WTC11 (cell line): ENCODE measurements at regions not wholly inside any gene's neighbourhood (a gene's known extent, or its start where the extent isn't known, plus 50 kb on each side); places are given as distances from the start of the nearest gene placed in this dataset.

ENCODE experiments used
- ATAC-seq: fragments of 200-7000 bp; cut with Tn5 transposase; 2 replicates; pipeline ENCODE4 v1.10.0; 2021; ENCODE audit warnings: mild to moderate bottlenecking, moderate library complexity
- CTCF ChIA-PET: fragments of 300-600 bp; sonication (Branson Sonifier 250); formaldehyde crosslinking; loops from one replicate; lab custom pipeline; 2021; ENCODE audit warnings: antibody characterized with exemption; lab: Charles Lee
- POLR2A ChIA-PET: fragments of 350-600 bp; sonication (Branson Sonifier 250); formaldehyde crosslinking; loops from one replicate; lab custom pipeline; 2021; ENCODE audit warnings: antibody characterized with exemption; lab: Charles Lee
- DNase-seq: peaks from one replicate; pipeline ENCODE4 v3.0.0; 2021; ENCODE audit warnings: low spot score
- H3K27ac Mint-ChIP-seq: 2 replicates; pipeline ENCODE4 v1.8.0; 2021; ENCODE audit warnings: mixed read lengths
- H3K27me3 Mint-ChIP-seq: 2 replicates; pipeline ENCODE4 v1.8.0; 2021; ENCODE audit warnings: low read depth, mild to moderate bottlenecking, moderate library complexity, mixed read lengths
- H3K36me3 Mint-ChIP-seq: 2 replicates; pipeline ENCODE4 v1.8.0; 2021; ENCODE audit warnings: mixed read lengths
- H3K4me1 Mint-ChIP-seq: 2 replicates; pipeline ENCODE4 v1.8.0; 2022; ENCODE audit warnings: mixed read lengths
- H3K4me3 Mint-ChIP-seq: 2 replicates; pipeline ENCODE4 v1.8.0; 2021; ENCODE audit warnings: mild to moderate bottlenecking, moderate library complexity, mixed read lengths
- H3K9me3 Mint-ChIP-seq: 2 replicates; pipeline ENCODE4 v1.8.0; 2021; ENCODE audit warnings: mixed read lengths
- CREM ChIP-seq: sonication (generic); formaldehyde crosslinking; IDR thresholded peaks from 2 replicates; pipeline ENCODE4 v1.8.1; 2022; ENCODE audit warnings: mild to moderate bottlenecking, missing genetic modification reagents, moderate library complexity
- CTCF ChIP-seq: fragments of 200-600 bp; IDR thresholded peaks from 2 replicates; pipeline ENCODE4 v1.8.0; 2022; ENCODE audit warnings: antibody characterized with exemption
- E2F1 ChIP-seq: sonication (generic); formaldehyde crosslinking; IDR thresholded peaks from 2 replicates; pipeline ENCODE4 v1.8.0; 2022; ENCODE audit warnings: mild to moderate bottlenecking, missing genetic modification reagents
- E2F4 ChIP-seq: sonication (generic); formaldehyde crosslinking; IDR thresholded peaks from 2 replicates; pipeline ENCODE4 v1.8.1; 2022; ENCODE audit warnings: low read depth, mild to moderate bottlenecking, moderate library complexity, missing genetic modification reagents, borderline replicate concordance
- ELF4 ChIP-seq: sonication (generic); formaldehyde crosslinking; IDR thresholded peaks from 2 replicates; pipeline ENCODE4 v1.8.1; 2022; ENCODE audit warnings: low read depth, mild to moderate bottlenecking, moderate library complexity, missing genetic modification reagents
- ERG ChIP-seq: fragments of 250-450 bp; sonication (Bioruptor Pico); IDR thresholded peaks from 2 replicates; pipeline ENCODE4 v1.8.0; 2021; ENCODE audit warnings: mild to moderate bottlenecking
- ETV6 ChIP-seq: sonication (generic); formaldehyde crosslinking; IDR thresholded peaks from 2 replicates; pipeline ENCODE4 v1.8.1; 2022; ENCODE audit warnings: mild to moderate bottlenecking, missing genetic modification reagents
- FOXJ3 ChIP-seq: sonication (generic); formaldehyde crosslinking; IDR thresholded peaks from 2 replicates; pipeline ENCODE4 v1.9.0; 2021; ENCODE audit warnings: missing genetic modification reagents, mild to moderate bottlenecking, borderline replicate concordance
- FOXK1 ChIP-seq: sonication (generic); formaldehyde crosslinking; IDR thresholded peaks from 2 replicates; pipeline ENCODE4 v1.8.0; 2022; ENCODE audit warnings: mild to moderate bottlenecking, moderate library complexity, missing genetic modification reagents
- GRHL2 ChIP-seq: fragments of 250-450 bp; sonication (Bioruptor Pico); IDR thresholded peaks from 2 replicates; pipeline ENCODE4 v1.8.0; 2022; ENCODE audit warnings: mild to moderate bottlenecking, moderate library complexity; ENCODE audit not compliant: insufficient replicate concordance, severe bottlenecking
- HMGXB4 ChIP-seq: sonication (generic); formaldehyde crosslinking; IDR thresholded peaks from 2 replicates; pipeline ENCODE4 v1.8.1; 2023; ENCODE audit warnings: mild to moderate bottlenecking, moderate library complexity, missing genetic modification reagents
- TEAD1 ChIP-seq: sonication (generic); formaldehyde crosslinking; IDR thresholded peaks from 2 replicates; pipeline ENCODE4 v1.8.0; 2022; ENCODE audit warnings: mild to moderate bottlenecking, missing genetic modification reagents
- ZBTB21 ChIP-seq: sonication (generic); formaldehyde crosslinking; IDR thresholded peaks from 2 replicates; pipeline ENCODE4 v1.8.1; 2023; ENCODE audit warnings: mild to moderate bottlenecking, missing genetic modification reagents, borderline replicate concordance
- ZNF121 ChIP-seq: sonication (generic); formaldehyde crosslinking; IDR thresholded peaks from 2 replicates; pipeline ENCODE4 v1.8.0; 2023; ENCODE audit warnings: missing genetic modification reagents
- ZNF263 ChIP-seq: sonication (generic); formaldehyde crosslinking; IDR thresholded peaks from 2 replicates; pipeline ENCODE4 v1.8.1; 2022; ENCODE audit warnings: low read depth, mild to moderate bottlenecking, moderate library complexity, missing genetic modification reagents
- ZNF317 ChIP-seq: sonication (generic); formaldehyde crosslinking; IDR thresholded peaks from 2 replicates; pipeline ENCODE4 v1.8.1; 2023; ENCODE audit warnings: low read depth, mild to moderate bottlenecking, moderate library complexity, missing genetic modification reagents, borderline replicate concordance
- ZNF396 ChIP-seq: fragments of 250-450 bp; sonication (Bioruptor Pico); IDR thresholded peaks from 2 replicates; pipeline ENCODE4 v1.8.0; 2021; ENCODE audit warnings: mild to moderate bottlenecking, moderate library complexity, borderline replicate concordance
- TF ChIP-seq, protein P1 (sequence below): sonication (generic); formaldehyde crosslinking; IDR thresholded peaks from 2 replicates; pipeline ENCODE4 v1.8.0; 2023; ENCODE audit warnings: mild to moderate bottlenecking, missing genetic modification reagents
- TF ChIP-seq, protein P2 (sequence below): sonication (generic); formaldehyde crosslinking; IDR thresholded peaks from 2 replicates; pipeline ENCODE4 v1.8.1; 2023; ENCODE audit warnings: mild to moderate bottlenecking, missing genetic modification reagents

DNA sequence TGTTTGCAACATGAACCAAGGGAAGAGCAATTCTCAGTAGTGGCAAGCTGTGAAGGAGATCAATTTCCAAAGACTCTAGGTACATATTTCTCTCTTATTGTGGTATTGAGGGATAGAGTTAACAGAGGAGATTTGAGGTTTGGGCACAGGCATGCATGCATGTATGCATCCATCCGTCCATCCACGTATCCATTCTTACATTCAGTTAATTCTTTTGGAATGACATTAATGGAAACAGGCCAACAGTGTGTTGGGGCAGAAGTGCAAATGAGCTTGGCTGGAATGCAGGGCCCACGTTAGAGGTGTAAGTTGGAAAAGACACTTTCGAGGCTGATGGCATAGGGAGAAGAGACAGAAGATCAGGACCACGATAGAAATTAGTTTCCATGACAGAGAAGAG lies 216.9 kb upstream of the PELI2 start:
- H3K4me1 Mint-ChIP-seq, result peaks cover 6% of the 10 kb centered on the region
- H3K36me3 Mint-ChIP-seq, result no peaks in the 10 kb centered on the region
- no peak for TF ChIP-seq ZNF121
- TF ChIP-seq CTCF, result no peak
- no peak for TF ChIP-seq ELF4
- no peak for TF ChIP-seq HMGXB4 (CRISPR knock-in tag)
- TF ChIP-seq ZNF396 (CRISPR knock-in tag), result no peak
- no peak for TF ChIP-seq FOXJ3 (CRISPR knock-in tag)
- TF ChIP-seq FOXK1, result no peak
- no peak for TF ChIP-seq E2F1
- TF ChIP-seq CREM, result no peak
- TF ChIP-seq GRHL2 (CRISPR knock-in tag), result no peak
- TF ChIP-seq, protein P1, sequence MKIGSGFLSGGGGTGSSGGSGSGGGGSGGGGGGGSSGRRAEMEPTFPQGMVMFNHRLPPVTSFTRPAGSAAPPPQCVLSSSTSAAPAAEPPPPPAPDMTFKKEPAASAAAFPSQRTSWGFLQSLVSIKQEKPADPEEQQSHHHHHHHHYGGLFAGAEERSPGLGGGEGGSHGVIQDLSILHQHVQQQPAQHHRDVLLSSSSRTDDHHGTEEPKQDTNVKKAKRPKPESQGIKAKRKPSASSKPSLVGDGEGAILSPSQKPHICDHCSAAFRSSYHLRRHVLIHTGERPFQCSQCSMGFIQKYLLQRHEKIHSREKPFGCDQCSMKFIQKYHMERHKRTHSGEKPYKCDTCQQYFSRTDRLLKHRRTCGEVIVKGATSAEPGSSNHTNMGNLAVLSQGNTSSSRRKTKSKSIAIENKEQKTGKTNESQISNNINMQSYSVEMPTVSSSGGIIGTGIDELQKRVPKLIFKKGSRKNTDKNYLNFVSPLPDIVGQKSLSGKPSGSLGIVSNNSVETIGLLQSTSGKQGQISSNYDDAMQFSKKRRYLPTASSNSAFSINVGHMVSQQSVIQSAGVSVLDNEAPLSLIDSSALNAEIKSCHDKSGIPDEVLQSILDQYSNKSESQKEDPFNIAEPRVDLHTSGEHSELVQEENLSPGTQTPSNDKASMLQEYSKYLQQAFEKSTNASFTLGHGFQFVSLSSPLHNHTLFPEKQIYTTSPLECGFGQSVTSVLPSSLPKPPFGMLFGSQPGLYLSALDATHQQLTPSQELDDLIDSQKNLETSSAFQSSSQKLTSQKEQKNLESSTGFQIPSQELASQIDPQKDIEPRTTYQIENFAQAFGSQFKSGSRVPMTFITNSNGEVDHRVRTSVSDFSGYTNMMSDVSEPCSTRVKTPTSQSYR (CRISPR knock-in tag), result no peak
- no peak for TF ChIP-seq ETV6
- TF ChIP-seq ZNF317 (CRISPR knock-in tag), result no peak
- TF ChIP-seq, protein P2, sequence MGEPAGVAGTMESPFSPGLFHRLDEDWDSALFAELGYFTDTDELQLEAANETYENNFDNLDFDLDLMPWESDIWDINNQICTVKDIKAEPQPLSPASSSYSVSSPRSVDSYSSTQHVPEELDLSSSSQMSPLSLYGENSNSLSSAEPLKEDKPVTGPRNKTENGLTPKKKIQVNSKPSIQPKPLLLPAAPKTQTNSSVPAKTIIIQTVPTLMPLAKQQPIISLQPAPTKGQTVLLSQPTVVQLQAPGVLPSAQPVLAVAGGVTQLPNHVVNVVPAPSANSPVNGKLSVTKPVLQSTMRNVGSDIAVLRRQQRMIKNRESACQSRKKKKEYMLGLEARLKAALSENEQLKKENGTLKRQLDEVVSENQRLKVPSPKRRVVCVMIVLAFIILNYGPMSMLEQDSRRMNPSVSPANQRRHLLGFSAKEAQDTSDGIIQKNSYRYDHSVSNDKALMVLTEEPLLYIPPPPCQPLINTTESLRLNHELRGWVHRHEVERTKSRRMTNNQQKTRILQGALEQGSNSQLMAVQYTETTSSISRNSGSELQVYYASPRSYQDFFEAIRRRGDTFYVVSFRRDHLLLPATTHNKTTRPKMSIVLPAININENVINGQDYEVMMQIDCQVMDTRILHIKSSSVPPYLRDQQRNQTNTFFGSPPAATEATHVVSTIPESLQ (CRISPR knock-in tag), result no peak
- no peak overlapping the region for H3K27ac Mint-ChIP-seq
- POLR2A ChIA-PET, result interaction anchor here (1.1 kb wide), 1 partner anchor 57 kb away, joined by 3 read pairs; no protein-coding TSS in a partner anchor
- CTCF ChIA-PET, result interaction anchor here (1.5 kb wide), 1 partner anchor 170 kb away, joined by 4 read pairs; no protein-coding TSS in a partner anchor
- H3K4me3 Mint-ChIP-seq, result no peak overlapping the region
- DNase-seq, result no peak
- no peaks in the 10 kb centered on the region for H3K27me3 Mint-ChIP-seq
- H3K9me3 Mint-ChIP-seq, result peaks cover 3% of the 10 kb centered on the region; the same call in 1 of the 2 replicates
- ATAC-seq, result no peak

- ChIA-PET CTCF (no interaction called here), POLR2A (no interaction called here)
- H3K4me1 Mint-ChIP-seq, result peaks cover 10% of the 10 kb centered on the region; the same call in 1 of the 2 replicates
- H3K27ac Mint-ChIP-seq, result no peak overlapping the region
- peaks cover 3% of the 10 kb centered on the region; the same call in 1 of the 2 replicates for H3K9me3 Mint-ChIP-seq
- H3K36me3 Mint-ChIP-seq, result 0 out of 2 replicates have a peak, but pooled peaks cover 4% of the 10 kb centered on the region
- H3K27me3 Mint-ChIP-seq, result no peaks in the 10 kb centered on the region
- H3K4me3 Mint-ChIP-seq, result no peak overlapping the region
- DNase-seq (no peak), ATAC-seq (no peak)
- no peak for TF ChIP-seq ZNF263 (CRISPR knock-in tag)
- no peak for TF ChIP-seq ETV6
- no peak for TF ChIP-seq E2F4 (CRISPR knock-in tag)
- TF ChIP-seq ERG (CRISPR knock-in tag), result no peak
- no peak for TF ChIP-seq ZNF396 (CRISPR knock-in tag)
- no peak for TF ChIP-seq TEAD1 (CRISPR knock-in tag)
- no peak for TF ChIP-seq CTCF
- TF ChIP-seq ZBTB21 (CRISPR knock-in tag), result no peak
Observed at GRCh38 chr14:55902241-55902640, 216.0 kb upstream of the PELI2 start.
